Ascending aorta (tissue), 2 donors: ENCODE measurements at regions not wholly inside any gene's neighbourhood (a gene's known extent, or its start where the extent isn't known, plus 50 kb on each side); places are given as distances from the start of the nearest gene placed in this dataset.

Source experiments
- DNase-seq, 2 donors: peaks; one replicate each; pipeline ENCODE4 v3.0.0-alpha.2; 2019; ENCODE audit warnings: low spot score in 2 of 2
- H3K27ac ChIP-seq, 2 donors: fragments of 200-600 bp; sonication (generic); one replicate each; pipeline ENCODE4 v1.5.1; 2016 to 2017; ENCODE audit warnings: mild to moderate bottlenecking in 1 of 2
- H3K27me3 ChIP-seq: fragments of 200-600 bp; sonication (generic); one replicate; pipeline ENCODE4 v1.5.1; 2017
- H3K36me3 ChIP-seq, 2 donors: fragments of 200-600 bp; sonication (generic); one replicate each; pipeline ENCODE4 v1.5.1; 2016
- H3K4me1 ChIP-seq, 2 donors: fragments of 200-600 bp; sonication (generic); one replicate each; pipeline ENCODE4 v1.5.1; 2016 to 2017; ENCODE audit warnings: mild to moderate bottlenecking in 1 of 2
- H3K4me3 ChIP-seq, 2 donors: fragments of 200-600 bp; sonication (generic); one replicate each; pipeline ENCODE4 v1.5.1; 2016 to 2017; ENCODE audit warnings: mild to moderate bottlenecking in 1 of 2
- H3K9me3 ChIP-seq, 2 donors: fragments of 200-600 bp; sonication (generic); one replicate each; pipeline ENCODE4 v1.5.1; 2016
- CTCF ChIP-seq, 3 experiments: fragments of 200-600 bp in 2 of 3; fragments of 450-650 bp in 1 of 3; sonication (generic) in 2 of 3; IDR thresholded peaks; one replicate each; pipeline ENCODE4 v1.5.1; 2016 to 2019; ENCODE audit warnings: antibody characterized with exemption in 3 of 3, mild to moderate bottlenecking in 1 of 3, moderate library complexity in 1 of 3
- intact Hi-C: fragments of 100-400 bp; cut with DNase I; formaldehyde crosslinking; loops from one replicate; pipeline ENCODE4 v1.15.1; 2023

DNA sequence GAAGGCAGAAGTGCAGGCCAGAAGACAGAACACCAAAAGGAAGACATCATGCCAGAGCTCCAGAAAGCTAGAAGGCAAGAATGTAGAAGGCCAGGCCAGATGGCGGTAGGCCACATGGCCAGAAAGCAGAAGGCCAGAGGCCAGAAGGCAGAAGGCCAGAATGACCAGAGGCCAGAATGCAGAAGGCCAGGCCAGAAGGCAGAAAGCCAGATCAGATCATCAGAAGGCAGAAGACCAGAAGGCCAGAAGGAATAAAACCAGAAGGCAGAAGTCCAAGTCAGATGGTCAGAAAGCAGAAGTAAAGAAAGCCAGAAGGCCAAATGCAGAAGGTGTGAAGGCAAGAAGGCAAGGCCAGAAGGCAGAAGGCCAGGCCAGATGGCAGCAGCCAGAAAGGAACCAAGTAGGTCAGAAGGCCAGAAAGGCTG lies 185.0 kb downstream of the TUBA3C start:
- H3K4me1 ChIP-seq: no peaks in the 10 kb centered on the region
- no peak for TF ChIP-seq CTCF (IDR thresholded peaks at IDR 0.05)
- H3K36me3 ChIP-seq: no peaks in the 10 kb centered on the region
- no peak overlapping the region for H3K4me3 ChIP-seq
- no peak for DNase-seq
- no peaks in the 10 kb centered on the region for H3K27me3 ChIP-seq
- no peak overlapping the region for H3K27ac ChIP-seq
- intact Hi-C loops: no loop called here
- H3K9me3 ChIP-seq: peaks cover 3 to 6% of the 10 kb centered on the region in 2 donors

DNA sequence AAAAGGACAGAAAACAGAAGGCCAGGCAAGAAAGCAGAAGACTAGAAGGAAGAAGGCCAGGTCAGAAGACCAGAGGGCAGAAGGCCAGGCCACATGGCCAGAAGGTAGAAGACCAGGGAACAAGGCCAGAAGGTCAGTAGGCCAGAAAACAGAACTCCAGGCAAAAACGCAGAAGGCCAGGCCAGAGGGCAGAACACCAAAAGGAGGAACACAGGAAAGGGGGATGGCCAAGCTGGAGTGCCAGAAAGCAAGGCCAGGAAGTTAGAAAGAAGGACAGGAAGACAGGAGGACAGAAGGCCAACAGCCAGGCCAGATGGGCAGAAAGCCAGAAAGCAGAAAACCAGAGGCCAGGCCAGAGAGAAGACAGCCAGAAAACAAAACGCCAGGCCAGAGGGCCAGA lies 185.4 kb downstream of the TUBA3C start:
- no peak for TF ChIP-seq CTCF (IDR thresholded peaks at IDR 0.05)
- intact Hi-C loops: no loop called here
- Histone ChIP-seq H3K27me3 (no peaks in the 10 kb centered on the region), H3K36me3 (no peaks in the 10 kb centered on the region), H3K4me3 (no peak overlapping the region), H3K4me1 (no peaks in the 10 kb centered on the region), H3K27ac (no peak overlapping the region), H3K9me3 (peaks cover 3 to 6% of the 10 kb centered on the region in 2 donors)
- no peak for DNase-seq

- Histone ChIP-seq H3K9me3 (peaks cover 3 to 6% of the 10 kb centered on the region in 2 donors), H3K4me1 (no peaks in the 10 kb centered on the region), H3K27ac (no peak overlapping the region), H3K36me3 (no peaks in the 10 kb centered on the region), H3K4me3 (no peak overlapping the region), H3K27me3 (no peaks in the 10 kb centered on the region)
- no peak for TF ChIP-seq CTCF (IDR thresholded peaks at IDR 0.05)
- DNase-seq: no peak
- intact Hi-C loops: no loop called here
These were observed 186.3 kb downstream of the TUBA3C start for GRCh38 chr13:18995259-18995873.

DNA sequence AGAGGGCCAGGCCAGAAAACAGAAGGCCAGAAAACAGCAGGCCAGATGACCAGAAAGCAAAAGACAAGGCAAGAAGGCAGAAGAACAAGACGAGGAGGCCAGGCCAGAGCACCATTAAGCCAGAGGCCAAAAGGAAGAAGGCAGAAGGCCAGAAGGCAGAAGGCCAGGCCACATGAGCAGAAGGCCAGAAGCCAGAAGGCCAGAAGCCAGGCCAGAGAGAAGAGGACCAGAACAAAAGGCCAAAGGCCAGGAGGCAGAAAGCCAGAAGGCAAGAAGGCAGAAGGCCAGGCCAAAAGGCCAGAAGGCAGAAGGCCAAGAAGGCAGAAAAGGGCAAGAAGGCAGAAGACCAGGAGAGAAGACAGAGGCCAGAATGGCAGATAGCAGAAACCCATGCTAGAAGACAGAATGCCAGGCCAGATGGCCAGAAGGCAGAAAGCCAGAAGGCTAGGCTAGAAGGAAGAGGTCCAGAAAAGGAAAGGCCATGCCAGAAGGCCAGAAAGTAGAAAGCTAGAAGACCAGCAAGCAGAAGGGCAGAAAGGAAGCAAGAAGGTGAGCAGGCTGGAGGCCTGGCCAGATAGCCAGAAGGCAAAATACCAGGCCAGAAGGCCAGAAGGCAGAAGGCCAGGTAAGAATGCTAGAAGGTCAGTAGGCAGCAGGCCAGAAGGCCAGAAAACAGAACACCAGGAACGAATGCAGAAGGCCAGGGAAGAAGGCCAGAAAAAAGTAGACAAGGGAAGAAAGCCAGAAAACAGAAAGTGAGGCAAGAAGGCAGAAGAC lies 187.6 kb downstream of the TUBA3C start:
- no peak for TF ChIP-seq CTCF (IDR thresholded peaks at IDR 0.05)
- H3K4me3 ChIP-seq: no peak overlapping the region
- intact Hi-C loops: no loop called here

DNA sequence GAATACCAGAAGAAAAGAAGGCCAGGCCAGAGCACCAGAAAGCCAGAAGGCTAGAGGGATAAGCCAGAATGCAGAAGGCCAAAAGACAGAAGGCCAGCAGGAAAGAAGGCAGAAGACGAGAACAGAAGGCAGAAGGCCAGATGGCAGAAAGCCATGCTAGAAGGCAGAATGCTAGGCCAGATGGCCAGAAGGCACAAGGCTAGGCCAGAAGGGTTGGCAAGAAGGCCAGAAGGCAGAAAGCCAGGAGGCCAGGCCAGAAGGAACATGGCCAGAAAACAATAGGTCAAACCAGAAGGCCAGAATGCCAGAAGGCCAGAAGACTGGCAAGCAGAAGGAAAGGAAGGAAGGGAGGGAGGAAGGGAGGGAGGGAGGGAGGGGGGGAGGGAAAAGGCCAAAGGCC lies 188.8 kb downstream of the TUBA3C start:
- Histone ChIP-seq H3K36me3 (no peaks in the 10 kb centered on the region), H3K27ac (no peak overlapping the region), H3K4me1 (no peaks in the 10 kb centered on the region), H3K4me3 (no peak overlapping the region), H3K9me3 (peaks cover 3 to 6% of the 10 kb centered on the region in 2 donors), H3K27me3 (no peaks in the 10 kb centered on the region)
- intact Hi-C loops: no loop called here
- TF ChIP-seq CTCF (IDR thresholded peaks at IDR 0.05): no peak
- no peak for DNase-seq

More for the DNA sequence above, 187.6 kb downstream of the TUBA3C start:
- Histone ChIP-seq H3K4me1 (no peaks in the 10 kb centered on the region), H3K27ac (no peak overlapping the region), H3K36me3 (no peaks in the 10 kb centered on the region), H3K27me3 (no peaks in the 10 kb centered on the region), H3K9me3 (peaks cover 3 to 6% of the 10 kb centered on the region in 2 donors)
- DNase-seq: no peak
